H1 (cell line): ENCODE measurements at regions not wholly inside any gene's neighbourhood (a gene's known extent, or its start where the extent isn't known, plus 50 kb on each side); places are given as distances from the start of the nearest gene placed in this dataset.

ENCODE experiments used
- CTCF ChIA-PET: fragments of 300-600 bp; sonication (Branson Sonifier 250); formaldehyde crosslinking; loops from one replicate; lab custom pipeline; 2021; ENCODE audit not compliant: partially characterized antibody; lab: Charles Lee
- POLR2A ChIA-PET: fragments of 300-600 bp; sonication (Branson Sonifier 250); formaldehyde crosslinking; loops from one replicate; lab custom pipeline; 2021; ENCODE audit warnings: inconsistent platforms; ENCODE audit not compliant: partially characterized antibody; lab: Charles Lee
- DNase-seq, 2 experiments: peaks; one replicate each; pipeline versions ENCODE4 v3.0.0 to v3.0.0-alpha.2; 2010 to 2022; ENCODE audit warnings: low spot score in 2 of 2, low read depth in 1 of 2, mixed read lengths in 1 of 2
- FAIRE-seq: peaks from 2 replicates; lab custom pipeline; 2011; peaks lifted over from hg19 to GRCh38; lab: Jason Lieb, UNC
- H2AFZ ChIP-seq: 2 replicates; pipeline ENCODE4 v1.8.1; 2012; ENCODE audit warnings: low read length, inconsistent platforms
- H2AK5ac ChIP-seq: 2 replicates; pipeline ENCODE4 v1.6.1; 2013; ENCODE audit warnings: low read depth, low read length
- H2BK120ac ChIP-seq: replicated peaks from 2 replicates; pipeline ENCODE3; 2013; ENCODE audit warnings: low read depth, low read length, inconsistent platforms
- H2BK12ac ChIP-seq: 2 replicates; pipeline ENCODE4 v1.6.1; 2013; ENCODE audit warnings: low read depth, low read length
- H2BK15ac ChIP-seq: 2 replicates; pipeline ENCODE4 v1.6.1; 2013; ENCODE audit warnings: low read length
- H2BK20ac ChIP-seq: 2 replicates; pipeline ENCODE4 v1.6.1; 2013; ENCODE audit warnings: low read length
- H2BK5ac ChIP-seq: 2 replicates; pipeline ENCODE4 v1.6.1; 2013; ENCODE audit warnings: low read depth, low read length
- H3K14ac ChIP-seq: 2 replicates; pipeline ENCODE4 v1.6.1; 2013; ENCODE audit warnings: inconsistent platforms; ENCODE audit not compliant: insufficient read length
- H3K18ac ChIP-seq: 2 replicates; pipeline ENCODE4 v1.6.1; 2013; ENCODE audit warnings: low read length; ENCODE audit errors: extremely low read depth
- H3K23ac ChIP-seq: 2 replicates; pipeline ENCODE4 v1.6.1; 2013; ENCODE audit warnings: inconsistent platforms; ENCODE audit not compliant: insufficient read length
- H3K23me2 ChIP-seq: 2 replicates; pipeline ENCODE4 v1.6.1; 2013; ENCODE audit warnings: low read depth, low read length
- H3K27ac ChIP-seq: 2 replicates; pipeline ENCODE4 v1.6.1; 2011; ENCODE audit warnings: low read depth, low read length, inconsistent platforms
- H3K27me3 ChIP-seq, 4 experiments: replicated peaks in 1 of 4; 1 replicate in 1 of 4; 2 replicates in 3 of 4; pipeline versions ENCODE4 v1.6.1 to v1.8.1; 2011 to 2013; ENCODE audit warnings: low read length in 3 of 4, mild to moderate bottlenecking in 3 of 4, inconsistent platforms in 2 of 4, mixed read lengths in 2 of 4, moderate library complexity in 1 of 4; ENCODE audit not compliant: control insufficient read depth in 3 of 4, insufficient read depth in 3 of 4; ENCODE audit errors: extremely low read depth in 1 of 4
- H3K36me3 ChIP-seq, 4 experiments: 2 replicates each; pipeline versions ENCODE4 v1.6.1 to v1.8.1; 2011 to 2013; ENCODE audit warnings: mild to moderate bottlenecking in 4 of 4, low read length in 3 of 4, moderate library complexity in 2 of 4, control low read depth in 1 of 4, inconsistent platforms in 1 of 4; ENCODE audit not compliant: insufficient read depth in 4 of 4, control insufficient read depth in 2 of 4
- H3K4ac ChIP-seq: replicated peaks from 2 replicates; pipeline ENCODE3; 2013; ENCODE audit warnings: low read length, low read depth, mixed read lengths, inconsistent platforms; ENCODE audit not compliant: insufficient read length
- H3K4me1 ChIP-seq, 4 experiments: replicated peaks in 1 of 4; 1 replicate in 1 of 4; 2 replicates in 3 of 4; pipeline versions ENCODE4 v1.6.1 to v1.8.1; 2011 to 2013; ENCODE audit warnings: low read length in 3 of 4, inconsistent platforms in 2 of 4, mixed read lengths in 1 of 4; ENCODE audit not compliant: insufficient read depth in 4 of 4, control insufficient read depth in 3 of 4
- H3K4me2 ChIP-seq, 2 experiments: 2 replicates each; pipeline versions ENCODE4 v1.6.1 to v1.8.1; 2011 to 2013; ENCODE audit warnings: low read depth in 2 of 2, low read length in 2 of 2, control low read depth in 1 of 2, inconsistent platforms in 1 of 2, mild to moderate bottlenecking in 1 of 2; ENCODE audit not compliant: insufficient read depth in 1 of 2
- H3K4me3 ChIP-seq, 4 experiments: fragments of 200-600, 300-600 bp in 1 of 4; sonication (generic), shearing (Covaris generic), sonication (Bioruptor Twin) in 1 of 4; 2 replicates each; pipeline versions ENCODE4 v1.5.1 to v1.8.1; 2011 to 2016; ENCODE audit warnings: low read length in 4 of 4, low read depth in 3 of 4, control low read depth in 2 of 4, inconsistent platforms in 2 of 4, mild to moderate bottlenecking in 2 of 4, mixed read lengths in 1 of 4, moderate library complexity in 1 of 4; ENCODE audit not compliant: insufficient read depth in 2 of 4; ENCODE audit errors: extremely low read depth in 1 of 4
- H3K56ac ChIP-seq: replicated peaks from 2 replicates; pipeline ENCODE3; 2013; ENCODE audit warnings: low read depth, mild to moderate bottlenecking, mixed read lengths, low read length, inconsistent platforms; ENCODE audit not compliant: insufficient read length
- H3K79me1 ChIP-seq: 2 replicates; pipeline ENCODE4 v1.6.1; 2013; ENCODE audit warnings: low read depth, low read length, control low read depth
- H3K79me2 ChIP-seq, 2 experiments: 2 replicates each; pipeline versions ENCODE4 v1.6.1 to v1.8.1; 2012 to 2013; ENCODE audit warnings: low read length in 2 of 2, mild to moderate bottlenecking in 2 of 2, inconsistent platforms in 1 of 2; ENCODE audit not compliant: insufficient read depth in 2 of 2, control insufficient read depth in 1 of 2
- H3K9ac ChIP-seq, 4 experiments: replicated peaks in 1 of 4; 1 replicate in 1 of 4; 2 replicates in 3 of 4; pipeline versions ENCODE4 v1.6.1 to v1.8.1; 2011 to 2013; ENCODE audit warnings: low read depth in 3 of 4, low read length in 3 of 4, control low read depth in 2 of 4, mild to moderate bottlenecking in 2 of 4, moderate library complexity in 2 of 4, inconsistent platforms in 1 of 4; ENCODE audit errors: extremely low read depth in 1 of 4
- H3K9me3 ChIP-seq, 2 experiments: 2 replicates each; pipeline versions ENCODE4 v1.6.1 to v1.8.1; 2012 to 2013; ENCODE audit warnings: mild to moderate bottlenecking in 2 of 2, moderate library complexity in 2 of 2, control low read depth in 1 of 2, inconsistent platforms in 1 of 2, low read depth in 1 of 2, low read length in 1 of 2, mixed read lengths in 1 of 2; ENCODE audit not compliant: insufficient read depth in 2 of 2
- H4K20me1 ChIP-seq, 2 experiments: replicated peaks in 1 of 2; 2 replicates each; pipeline versions ENCODE3 to v1.8.1; 2011 to 2013; ENCODE audit warnings: inconsistent platforms in 2 of 2, low read length in 2 of 2, mild to moderate bottlenecking in 1 of 2; ENCODE audit not compliant: insufficient read depth in 2 of 2, control insufficient read depth in 1 of 2
- H4K5ac ChIP-seq: 2 replicates; pipeline ENCODE4 v1.6.1; 2013; ENCODE audit warnings: low read length, low read depth, mixed read lengths, inconsistent platforms; ENCODE audit not compliant: insufficient read length
- H4K8ac ChIP-seq: 2 replicates; pipeline ENCODE4 v1.8.0; 2013; ENCODE audit warnings: mild to moderate bottlenecking, moderate library complexity, low read length, inconsistent platforms; ENCODE audit not compliant: insufficient read depth; ENCODE audit errors: extremely low read depth
- H4K91ac ChIP-seq: replicated peaks from 2 replicates; pipeline ENCODE3; 2013; ENCODE audit warnings: low read length, mixed read lengths, inconsistent platforms; ENCODE audit not compliant: insufficient read length
- BRCA1 ChIP-seq: IDR thresholded peaks from 2 replicates; pipeline ENCODE4 v1.6.1; 2012; ENCODE audit warnings: low read depth, low read length, improper control_type of control experiment
- EGR1 ChIP-seq: IDR thresholded peaks from 2 replicates; pipeline ENCODE4 v1.6.1; 2011; ENCODE audit warnings: low read depth, low read length, borderline replicate concordance
- PHF8 ChIP-seq: fragments of 200-600 bp; sonication (generic); conservative IDR thresholded peaks from 2 replicates; pipeline ENCODE4 v1.7.1; 2012; ENCODE audit warnings: low read depth, mild to moderate bottlenecking, inconsistent platforms, low read length, moderate library complexity
- WGBS, 2 experiments: shearing (Covaris generic) in 1 of 2; methylation state at CpG; one replicate each; pipeline versions ENCODE4 v1.1.6 to v1.1.7; 2013 to 2015; ENCODE audit warnings: low lambda C conversion rate in 2 of 2, mixed read lengths in 2 of 2, inconsistent platforms in 1 of 2, low coverage in 1 of 2, missing lambda C conversion rate in 1 of 2; ENCODE audit not compliant: insufficient replicate concordance in 2 of 2, insufficient coverage in 1 of 2, insufficient read length in 1 of 2; ENCODE audit errors: extremely low coverage in 1 of 2, missing lambda C conversion rate in 1 of 2; 5-methylcytosine and 5-hydroxymethylcytosine counted together

GRCh38 chr18:65073060-65073550 lies 677.7 kb upstream of the CDH7 start:
- H3K27me3 ChIP-seq = no peaks in the 10 kb centered on the region
- ChIA-PET POLR2A (no interaction called here), CTCF (no interaction called here)
- no peak overlapping the region for H4K8ac ChIP-seq
- no peak overlapping the region for H4K5ac ChIP-seq
- no peak overlapping the region for H3K27ac ChIP-seq
- FAIRE-seq (no peak), DNase-seq (no peak)
- H3K4me2 ChIP-seq = no peak overlapping the region
- H3K36me3 ChIP-seq = no peaks in the 10 kb centered on the region
- H4K20me1 ChIP-seq = no peaks in the 10 kb centered on the region
- no peak overlapping the region for H2BK120ac ChIP-seq
- no peak overlapping the region for H2BK12ac ChIP-seq
- H3K4me3 ChIP-seq = no peak overlapping the region
- H3K23me2 ChIP-seq = no peaks in the 10 kb centered on the region
- H3K4me1 ChIP-seq = no peaks in the 10 kb centered on the region
- no peaks in the 10 kb centered on the region for H3K79me1 ChIP-seq
- no peak overlapping the region for H2BK15ac ChIP-seq
- H3K9ac ChIP-seq = no peak overlapping the region
- no peak overlapping the region for H3K4ac ChIP-seq
- no peak overlapping the region for H2AK5ac ChIP-seq
- H4K91ac ChIP-seq = no peak overlapping the region
- no peak overlapping the region for H2AFZ ChIP-seq
- H3K79me2 ChIP-seq = no peaks in the 10 kb centered on the region
- WGBS, 2 experiments = 92% methylated on average over 3 of the region's 3 CpGs; no CpG with 5 or more reads in 1 of the 2 experiments
- H3K14ac ChIP-seq = no peak overlapping the region
- no peak overlapping the region for H3K18ac ChIP-seq
- peaks cover 4 to 7% of the 10 kb centered on the region in 2 experiments; a peak in 3 of 4 replicates for H3K9me3 ChIP-seq
- H3K56ac ChIP-seq = no peak overlapping the region
- no peak overlapping the region for H2BK5ac ChIP-seq
- no peak overlapping the region for H2BK20ac ChIP-seq
- no peak overlapping the region for H3K23ac ChIP-seq
- TF ChIP-seq BRCA1 (no peak), EGR1 (no peak), PHF8 (no peak)
